ENCODE measurements at regions not wholly inside any gene's neighbourhood (a gene's known extent, or its start where the extent isn't known, plus 50 kb on each side); places are given as distances from the start of the nearest gene placed in this dataset.

GRCh38 chr6:56851074-56851473 is 103.8 kb upstream of the BEND6 start:
- H3K27me3 Mint-ChIP-seq, result peaks cover 47% of the 10 kb centered on the region
- no peak overlapping the region for H3K27ac Mint-ChIP-seq
- H3K9me3 Mint-ChIP-seq, result no peaks in the 10 kb centered on the region
- CTCF ChIA-PET, result interaction anchor here (2.6 kb wide), 1 partner anchor 214 kb away, joined by 8 read pairs; no protein-coding TSS in a partner anchor
- intact Hi-C loops (cut with micrococcal nuclease), result loop anchor here (2.0 to 5.0 kb wide), 2 partner anchors 144 to 214 kb away; no protein-coding TSS in a partner anchor
- peak overlapping the region; percentile 64 for H3K4me3 Mint-ChIP-seq
- POLR2A ChIA-PET, result no interaction called here
- ATAC-seq (ENCODE audit: low read depth), result no peak
- no peak for DNase-seq
- no peaks in the 10 kb centered on the region for H3K36me3 Mint-ChIP-seq (ENCODE audit: low read depth)
- peaks cover 16% of the 10 kb centered on the region for H3K4me1 Mint-ChIP-seq
- no peak for TF ChIP-seq CTCF (IDR thresholded peaks at IDR 0.05)

- ChIA-PET CTCF (interaction anchor here (2.6 kb wide), 1 partner anchor 213 kb away, joined by 8 read pairs; no protein-coding TSS in a partner anchor), POLR2A (no interaction called here)
- Mint-ChIP-seq H3K27me3 (peaks cover 44% of the 10 kb centered on the region), H3K4me1 (peaks cover 16% of the 10 kb centered on the region), H3K36me3 (ENCODE audit: low read depth) (no peaks in the 10 kb centered on the region), H3K4me3 (no peak overlapping the region), H3K27ac (no peak overlapping the region), H3K9me3 (no peaks in the 10 kb centered on the region)
- no peak for TF ChIP-seq CTCF (IDR thresholded peaks at IDR 0.05)
- ATAC-seq (ENCODE audit: low read depth) (no peak), DNase-seq (no peak)
- intact Hi-C loops (cut with micrococcal nuclease), result loop anchor here (2.0 to 5.0 kb wide), 2 partner anchors 143 to 214 kb away; no protein-coding TSS in a partner anchor
Observed at GRCh38 chr6:56850626-56851025, 104.3 kb upstream of the BEND6 start.

DNA sequence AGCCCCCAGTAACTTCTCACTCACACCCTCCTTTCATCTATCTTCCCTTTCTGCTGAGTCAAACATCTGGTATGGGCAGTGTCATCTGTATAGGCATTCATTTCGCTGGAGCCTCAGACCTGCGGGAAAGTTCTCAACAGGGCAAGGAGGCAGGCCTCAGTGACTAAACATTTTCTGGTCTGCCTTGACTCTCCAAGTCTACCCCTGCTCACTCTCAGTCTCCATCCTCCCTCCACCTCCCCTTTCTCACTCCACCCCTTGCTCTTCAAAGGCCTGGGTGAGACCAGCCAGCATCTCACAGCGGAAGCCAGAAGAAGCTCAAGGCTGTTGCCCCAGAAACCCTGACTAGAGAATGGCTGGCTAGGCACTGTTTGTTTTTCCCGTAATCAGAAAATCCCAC is 105.0 kb upstream of the BEND6 start:
- Mint-ChIP-seq H3K27ac (no peak overlapping the region), H3K4me1 (peaks cover 16% of the 10 kb centered on the region)
- intact Hi-C loops (cut with micrococcal nuclease), result loop anchor here (2.0 to 5.0 kb wide), 2 partner anchors 143 to 213 kb away; no protein-coding TSS in a partner anchor

DNA sequence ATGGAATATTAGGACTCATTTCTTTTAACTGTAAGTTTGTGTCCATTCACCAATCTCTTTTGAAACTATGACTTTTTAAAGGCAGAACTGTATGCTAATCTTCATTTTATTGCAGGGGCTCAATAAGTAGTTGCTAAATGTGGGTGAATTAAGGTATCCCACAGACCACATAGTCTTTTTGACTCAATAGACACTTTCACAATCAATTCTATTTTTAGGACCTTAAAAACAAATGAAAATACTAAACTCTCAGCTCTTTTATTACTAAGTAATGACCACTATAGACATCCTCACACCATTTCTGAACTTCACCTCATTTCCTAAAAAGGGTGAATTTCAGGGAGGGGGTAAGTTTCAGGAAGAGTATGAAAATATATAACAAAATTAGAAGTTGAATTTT is 106.8 kb upstream of the BEND6 start:
- CTCF ChIA-PET, result no interaction called here
- no peak for ATAC-seq (ENCODE audit: low read depth)

More for the DNA sequence above, 105.0 kb upstream of the BEND6 start:
- ChIA-PET CTCF (interaction anchor here (2.6 kb wide), 1 partner anchor 213 kb away, joined by 8 read pairs; no protein-coding TSS in a partner anchor), POLR2A (interaction anchor here (0.7 kb wide), 1 partner anchor 255 kb away, joined by 4 read pairs; no protein-coding TSS in a partner anchor)
- no peak for ATAC-seq (ENCODE audit: low read depth)
- Mint-ChIP-seq H3K27me3 (peaks cover 48% of the 10 kb centered on the region), H3K9me3 (no peaks in the 10 kb centered on the region), H3K36me3 (ENCODE audit: low read depth) (no peaks in the 10 kb centered on the region), H3K4me3 (no peak overlapping the region)
- TF ChIP-seq CTCF (IDR thresholded peaks at IDR 0.05), result no peak
- no peak for DNase-seq

DNA sequence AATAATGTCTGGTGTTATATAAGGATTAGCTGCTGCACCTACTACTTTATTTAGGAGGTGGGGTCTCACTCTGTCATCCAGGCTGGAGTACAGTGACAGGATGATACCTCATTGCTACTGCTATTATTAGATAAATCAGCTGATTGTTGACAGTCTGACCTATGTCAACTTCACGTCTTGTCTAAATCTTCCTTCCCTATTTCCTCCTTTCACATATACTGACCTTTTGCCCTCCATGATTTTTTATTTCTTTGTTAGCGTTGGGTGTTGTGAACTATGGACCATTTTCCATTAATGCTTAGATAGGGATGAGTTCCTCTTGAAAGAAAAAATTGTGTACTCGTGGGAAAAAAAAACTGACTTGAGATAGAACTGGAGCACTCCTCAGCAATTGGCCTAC is 109.9 kb upstream of the BEND6 start:
- CTCF ChIA-PET, result no interaction called here
- H3K27ac Mint-ChIP-seq, result no peak overlapping the region
- intact Hi-C loops (cut with micrococcal nuclease), result no loop called here
- no peak for ATAC-seq (ENCODE audit: low read depth)
- H3K4me3 Mint-ChIP-seq, result no peak overlapping the region
- POLR2A ChIA-PET, result no interaction called here
- no peak for TF ChIP-seq CTCF (IDR thresholded peaks at IDR 0.05)
- no peak for DNase-seq
- H3K27me3 Mint-ChIP-seq, result peaks cover 45% of the 10 kb centered on the region
- peaks cover 7% of the 10 kb centered on the region for H3K4me1 Mint-ChIP-seq
- no peaks in the 10 kb centered on the region for H3K9me3 Mint-ChIP-seq
- H3K36me3 Mint-ChIP-seq (ENCODE audit: low read depth), result no peaks in the 10 kb centered on the region

More for the DNA sequence above, 106.8 kb upstream of the BEND6 start:
- peaks cover 49% of the 10 kb centered on the region for H3K27me3 Mint-ChIP-seq
- no peak overlapping the region for H3K4me3 Mint-ChIP-seq
- H3K36me3 Mint-ChIP-seq (ENCODE audit: low read depth), result no peaks in the 10 kb centered on the region
- H3K9me3 Mint-ChIP-seq, result no peaks in the 10 kb centered on the region
- POLR2A ChIA-PET, result no interaction called here
- no peak for DNase-seq
- TF ChIP-seq CTCF (IDR thresholded peaks at IDR 0.05), result no peak
- H3K4me1 Mint-ChIP-seq, result peaks cover 17% of the 10 kb centered on the region
- intact Hi-C loops (cut with micrococcal nuclease), result no loop called here
- H3K27ac Mint-ChIP-seq, result no peak overlapping the region
